ENCODE measurements at regions not wholly inside any gene's neighbourhood (a gene's known extent, or its start where the extent isn't known, plus 50 kb on each side); places are given as distances from the start of the nearest gene placed in this dataset.

- Mint-ChIP-seq H3K9me3 (ENCODE audit: unreplicated experiment) (peaks cover 13% of the 10 kb centered on the region), H3K4me1 (ENCODE audit: unreplicated experiment) (peaks cover 10% of the 10 kb centered on the region), H3K36me3 (ENCODE audit: unreplicated experiment) (peaks cover 16% of the 10 kb centered on the region), H3K4me3 (ENCODE audit: unreplicated experiment) (no peak overlapping the region), H3K27me3 (ENCODE audit: unreplicated experiment) (no peaks in the 10 kb centered on the region), H3K27ac (ENCODE audit: unreplicated experiment) (no peak overlapping the region)
- TF ChIP-seq CTCF (IDR thresholded peaks at IDR 0.05), result no peak
- no peak for DNase-seq (ENCODE audit: extremely low spot score, unreplicated experiment)
Measured at GRCh38 chr6:144599615-144600014, 314.5 kb downstream of the UTRN start.

- Mint-ChIP-seq H3K4me1 (ENCODE audit: unreplicated experiment) (peaks cover 9% of the 10 kb centered on the region), H3K9me3 (ENCODE audit: unreplicated experiment) (peaks cover 13% of the 10 kb centered on the region), H3K4me3 (ENCODE audit: unreplicated experiment) (no peak overlapping the region), H3K36me3 (ENCODE audit: unreplicated experiment) (peaks cover 16% of the 10 kb centered on the region), H3K27ac (ENCODE audit: unreplicated experiment) (no peak overlapping the region), H3K27me3 (ENCODE audit: unreplicated experiment) (no peaks in the 10 kb centered on the region)
- DNase-seq (ENCODE audit: extremely low spot score, unreplicated experiment), result no peak
- no peak for TF ChIP-seq CTCF (IDR thresholded peaks at IDR 0.05)
Measured at GRCh38 chr6:144601221-144601620, 316.1 kb downstream of the UTRN start.

- no peak for TF ChIP-seq CTCF (IDR thresholded peaks at IDR 0.05)
- Mint-ChIP-seq H3K4me3 (ENCODE audit: unreplicated experiment) (no peak overlapping the region), H3K27me3 (ENCODE audit: unreplicated experiment) (no peaks in the 10 kb centered on the region), H3K4me1 (ENCODE audit: unreplicated experiment) (peaks cover 9% of the 10 kb centered on the region), H3K27ac (ENCODE audit: unreplicated experiment) (no peak overlapping the region), H3K36me3 (ENCODE audit: unreplicated experiment) (peaks cover 26% of the 10 kb centered on the region), H3K9me3 (ENCODE audit: unreplicated experiment) (peaks cover 13% of the 10 kb centered on the region)
- DNase-seq (ENCODE audit: extremely low spot score, unreplicated experiment), result no peak
Measured at GRCh38 chr6:144602523-144603180, 317.5 kb downstream of the UTRN start.

- no peaks in the 10 kb centered on the region for H3K27me3 Mint-ChIP-seq (ENCODE audit: unreplicated experiment)
- no peak overlapping the region for H3K27ac Mint-ChIP-seq (ENCODE audit: unreplicated experiment)
- peaks cover 8% of the 10 kb centered on the region for H3K9me3 Mint-ChIP-seq (ENCODE audit: unreplicated experiment)
- H3K36me3 Mint-ChIP-seq (ENCODE audit: unreplicated experiment), result peaks cover 33% of the 10 kb centered on the region
- no peaks in the 10 kb centered on the region for H3K4me1 Mint-ChIP-seq (ENCODE audit: unreplicated experiment)
- TF ChIP-seq CTCF (IDR thresholded peaks at IDR 0.05), result no peak
- H3K4me3 Mint-ChIP-seq (ENCODE audit: unreplicated experiment), result no peak overlapping the region
- no peak for DNase-seq (ENCODE audit: extremely low spot score, unreplicated experiment)
Measured at GRCh38 chr6:144606083-144606482, 320.9 kb downstream of the UTRN start.

- Mint-ChIP-seq H3K4me1 (ENCODE audit: unreplicated experiment) (no peaks in the 10 kb centered on the region), H3K4me3 (ENCODE audit: unreplicated experiment) (no peak overlapping the region), H3K9me3 (ENCODE audit: unreplicated experiment) (peaks cover 6% of the 10 kb centered on the region), H3K27me3 (ENCODE audit: unreplicated experiment) (no peaks in the 10 kb centered on the region), H3K36me3 (ENCODE audit: unreplicated experiment) (peaks cover 26% of the 10 kb centered on the region), H3K27ac (ENCODE audit: unreplicated experiment) (no peak overlapping the region)
- TF ChIP-seq CTCF (IDR thresholded peaks at IDR 0.05), result no peak
- no peak for DNase-seq (ENCODE audit: extremely low spot score, unreplicated experiment)
Measured at GRCh38 chr6:144607998-144608735, 323.0 kb downstream of the UTRN start.

All from osteocyte (in vitro differentiated cells).